ENCODE measurements at regions not wholly inside any gene's neighbourhood (a gene's known extent, or its start where the extent isn't known, plus 50 kb on each side); places are given as distances from the start of the nearest gene placed in this dataset.
"Not testable (repeated sequence)": the region's sequence is repeated elsewhere in the genome, so short reads cannot be mapped to it uniquely, and the experiment has no call there.

DNA sequence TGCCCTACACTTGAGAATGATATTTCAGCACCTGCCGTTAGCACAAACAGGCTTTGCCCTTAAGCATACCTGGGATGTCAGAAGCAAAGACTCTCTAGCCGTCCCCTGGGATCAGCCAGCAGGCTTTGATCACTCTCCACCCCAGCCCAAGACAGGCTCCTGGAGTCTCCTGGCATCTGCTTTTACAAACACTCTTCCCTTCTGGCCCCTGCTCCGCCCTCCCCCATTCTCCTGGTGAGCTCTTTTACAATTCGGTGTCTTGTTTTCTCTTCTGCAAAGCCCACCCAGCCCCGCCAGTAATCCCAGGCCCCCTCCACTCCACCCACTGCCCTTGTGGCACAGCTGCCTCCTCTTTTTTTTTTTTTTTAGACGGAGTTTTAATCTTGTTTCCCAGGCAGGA lies 50.4 kb downstream of the KATNIP start:
- no peak for DNase-seq (ENCODE audit: extremely low spot score)
- TF ChIP-seq, protein P1, sequence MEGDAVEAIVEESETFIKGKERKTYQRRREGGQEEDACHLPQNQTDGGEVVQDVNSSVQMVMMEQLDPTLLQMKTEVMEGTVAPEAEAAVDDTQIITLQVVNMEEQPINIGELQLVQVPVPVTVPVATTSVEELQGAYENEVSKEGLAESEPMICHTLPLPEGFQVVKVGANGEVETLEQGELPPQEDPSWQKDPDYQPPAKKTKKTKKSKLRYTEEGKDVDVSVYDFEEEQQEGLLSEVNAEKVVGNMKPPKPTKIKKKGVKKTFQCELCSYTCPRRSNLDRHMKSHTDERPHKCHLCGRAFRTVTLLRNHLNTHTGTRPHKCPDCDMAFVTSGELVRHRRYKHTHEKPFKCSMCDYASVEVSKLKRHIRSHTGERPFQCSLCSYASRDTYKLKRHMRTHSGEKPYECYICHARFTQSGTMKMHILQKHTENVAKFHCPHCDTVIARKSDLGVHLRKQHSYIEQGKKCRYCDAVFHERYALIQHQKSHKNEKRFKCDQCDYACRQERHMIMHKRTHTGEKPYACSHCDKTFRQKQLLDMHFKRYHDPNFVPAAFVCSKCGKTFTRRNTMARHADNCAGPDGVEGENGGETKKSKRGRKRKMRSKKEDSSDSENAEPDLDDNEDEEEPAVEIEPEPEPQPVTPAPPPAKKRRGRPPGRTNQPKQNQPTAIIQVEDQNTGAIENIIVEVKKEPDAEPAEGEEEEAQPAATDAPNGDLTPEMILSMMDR (IDR thresholded peaks at IDR 0.05; ENCODE audit: control extremely low read depth, extremely low read depth, low read depth, missing control alignments), result no peak
- CTCF ChIA-PET, result interaction anchor here (1.1 kb wide), 1 partner anchor 21 kb away, joined by 3 read pairs; no protein-coding TSS in a partner anchor
- POLR2A ChIA-PET, result no interaction called here

DNA sequence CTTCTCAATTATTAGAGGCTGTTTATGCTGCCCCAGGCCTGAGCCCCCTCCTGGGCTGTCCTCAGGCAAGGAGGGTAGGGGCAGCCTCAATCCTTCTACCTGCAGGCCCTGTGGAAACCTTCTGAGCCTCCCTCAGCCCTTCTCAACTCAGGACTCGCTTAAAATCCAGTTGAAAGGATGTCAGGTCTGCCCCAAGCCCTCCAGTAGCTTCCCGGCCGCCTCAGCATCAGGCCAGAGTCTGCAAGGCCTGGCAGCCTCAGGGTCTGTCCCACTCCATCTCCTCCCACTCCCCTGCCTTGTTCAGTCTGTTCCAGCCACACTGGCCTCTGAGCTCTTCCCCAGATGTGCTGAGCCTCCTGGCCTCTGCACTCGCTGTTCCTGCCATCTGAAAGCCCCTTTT lies 52.2 kb downstream of the KATNIP start:
- POLR2A ChIA-PET, result no interaction called here
- CTCF ChIA-PET, result interaction anchor here (1.1 to 1.5 kb wide), 3 partner anchors 9 to 469 kb away, joined by 3 to 5 read pairs (median 4); no protein-coding TSS in a partner anchor
- TF ChIP-seq, protein P1 (IDR thresholded peaks at IDR 0.05; ENCODE audit: control extremely low read depth, extremely low read depth, low read depth, missing control alignments), result no peak
- no peak for DNase-seq (ENCODE audit: extremely low spot score)

DNA sequence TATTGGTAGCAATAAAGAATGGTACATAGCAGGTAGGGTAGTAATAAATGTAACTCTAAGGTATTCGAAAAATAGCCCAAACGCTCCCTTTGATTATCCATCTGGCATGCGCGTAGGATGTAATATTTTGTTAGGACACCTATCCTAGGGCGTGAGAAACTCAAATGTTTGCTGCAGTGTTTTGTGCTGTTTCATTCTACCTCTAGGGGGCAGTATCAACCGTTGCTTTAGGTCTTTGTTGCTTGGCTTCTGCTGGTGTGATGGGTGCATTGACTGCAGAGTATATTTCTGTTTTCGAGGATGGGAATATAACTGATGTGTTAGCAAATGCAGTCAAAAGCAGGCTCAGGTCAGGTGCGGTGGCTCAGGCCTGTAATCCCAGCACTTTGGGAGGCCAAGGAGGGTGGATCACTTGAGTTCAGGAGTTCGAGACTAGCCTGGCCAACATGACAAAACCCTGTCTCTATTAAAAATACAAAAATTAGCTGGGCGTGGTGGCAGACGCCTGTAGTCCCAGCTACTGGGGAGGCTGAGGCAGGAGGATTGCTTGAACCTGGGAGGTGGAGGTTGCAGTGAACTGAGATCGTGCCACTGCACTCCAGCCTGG lies 55.7 kb downstream of the KATNIP start:
- POLR2A ChIA-PET, result not testable (repeated sequence)
- peak; percentile 53 for DNase-seq (ENCODE audit: extremely low spot score)
- TF ChIP-seq, protein P1 (IDR thresholded peaks at IDR 0.05; ENCODE audit: control extremely low read depth, extremely low read depth, low read depth, missing control alignments), result peak; percentile 49
- CTCF ChIA-PET, result interaction anchor here (0.7 to 1.5 kb wide), 3 partner anchors 9 to 465 kb away, joined by 3 to 5 read pairs (median 4); no protein-coding TSS in a partner anchor

DNA sequence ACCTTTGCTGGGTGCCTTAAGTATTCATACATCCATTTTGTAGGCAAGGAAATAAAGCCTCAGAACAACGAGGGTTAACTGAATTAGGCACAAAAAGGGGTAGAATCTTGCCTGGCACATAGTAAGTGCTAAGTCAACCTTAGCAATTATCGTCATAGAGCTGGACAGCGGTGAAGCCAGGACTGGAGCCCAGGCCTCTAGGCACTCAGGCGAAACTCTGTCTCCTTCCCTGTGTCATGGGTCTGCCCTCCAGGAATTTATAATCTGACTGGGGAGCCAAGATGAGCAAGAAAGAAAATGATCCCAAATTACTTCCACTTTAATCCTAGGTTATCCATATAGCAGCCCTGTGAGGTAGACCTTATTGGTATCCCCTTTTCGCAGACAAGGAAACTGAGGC lies 61.4 kb downstream of the KATNIP start:
- ChIA-PET POLR2A (no interaction called here), CTCF (interaction anchor here (1.0 kb wide), 1 partner anchor 10 kb away, joined by 3 read pairs; no protein-coding TSS in a partner anchor)
- TF ChIP-seq, protein P1 (IDR thresholded peaks at IDR 0.05; ENCODE audit: control extremely low read depth, extremely low read depth, low read depth, missing control alignments), result no peak
- no peak for DNase-seq (ENCODE audit: extremely low spot score)

DNA sequence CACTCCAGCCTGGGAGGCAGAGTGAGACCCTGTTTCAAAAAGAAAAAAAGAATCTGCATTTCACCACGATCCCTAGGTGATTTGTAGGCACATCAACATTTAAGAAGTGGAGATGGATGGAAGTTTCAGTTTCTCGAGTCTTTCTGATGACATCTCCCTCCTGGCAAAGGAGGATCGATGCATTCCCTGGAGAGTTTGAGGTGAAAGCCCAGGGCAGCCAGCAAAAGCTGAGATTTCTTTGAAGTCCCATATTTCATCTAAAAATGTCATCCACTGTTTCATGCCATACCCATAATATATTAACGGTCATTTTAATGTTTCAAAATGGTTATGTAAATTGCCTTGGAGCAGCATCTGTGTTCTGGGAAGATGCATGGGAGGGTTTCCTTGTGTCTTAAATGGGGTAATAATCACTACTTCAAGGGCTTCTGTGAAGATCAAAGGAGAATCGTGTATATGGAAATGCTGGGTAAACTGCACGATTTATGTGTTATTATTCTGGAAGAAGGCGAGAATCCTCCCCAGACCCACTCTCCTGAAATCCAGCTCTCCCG lies 63.4 kb downstream of the KATNIP start:
- ChIA-PET POLR2A (no interaction called here), CTCF (interaction anchor here (1.4 to 1.6 kb wide), 2 partner anchors 27 to 457 kb away, joined by 3 read pairs; no protein-coding TSS in a partner anchor)
- no peak for DNase-seq (ENCODE audit: extremely low spot score)
- TF ChIP-seq, protein P1 (IDR thresholded peaks at IDR 0.05; ENCODE audit: control extremely low read depth, extremely low read depth, low read depth, missing control alignments), result no peak

DNA sequence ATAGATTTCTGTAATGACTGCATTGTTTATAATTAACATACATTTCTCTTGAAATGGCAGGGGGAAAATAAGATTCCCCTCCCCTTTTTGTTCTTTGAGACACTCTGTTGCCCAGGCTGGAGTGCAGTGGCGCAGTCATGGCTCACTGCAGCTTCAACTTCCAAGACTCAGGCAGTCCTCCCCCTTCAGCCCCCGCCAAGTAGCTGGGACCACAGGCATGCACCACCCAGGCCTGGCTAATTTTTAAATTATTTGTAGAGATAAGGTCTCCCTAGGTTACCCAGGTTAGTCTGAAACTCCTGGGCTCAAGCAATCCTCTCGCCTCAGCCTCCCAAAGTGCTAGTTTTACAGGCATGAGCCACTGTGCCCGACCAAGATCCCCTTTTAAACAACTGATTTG lies 67.7 kb downstream of the KATNIP start:
- POLR2A ChIA-PET, result no interaction called here
- TF ChIP-seq, protein P1 (IDR thresholded peaks at IDR 0.05; ENCODE audit: control extremely low read depth, extremely low read depth, low read depth, missing control alignments), result no peak
- CTCF ChIA-PET, result interaction anchor here (1.3 kb wide), 1 partner anchor 9 kb away, joined by 4 read pairs; no protein-coding TSS in a partner anchor
- DNase-seq (ENCODE audit: extremely low spot score), result no peak
